Stomach (tissue), 8 donors: ENCODE measurements at regions not wholly inside any gene's neighbourhood (a gene's known extent, or its start where the extent isn't known, plus 50 kb on each side); places are given as distances from the start of the nearest gene placed in this dataset.

Source experiments
- DNase-seq, 2 donors: peaks; one replicate each; pipeline versions ENCODE4 v3.0.0 to v3.0.0-alpha.2; 2013 to 2019
- H3K27ac ChIP-seq, 5 donors: fragments of 200-600 bp in 4 of 5; sonication (generic) in 4 of 5; one replicate each; pipeline ENCODE4 v1.5.1; 2013 to 2019; ENCODE audit warnings: mild to moderate bottlenecking in 1 of 5, moderate library complexity in 1 of 5
- H3K27me3 ChIP-seq, 3 donors: fragments of 200-600 bp; sonication (generic); one replicate each; pipeline ENCODE4 v1.5.1; 2017 to 2019; ENCODE audit warnings: mixed run types in 1 of 3
- H3K36me3 ChIP-seq, 4 donors: fragments of 200-600 bp; sonication (generic); 1 replicate in 3 of 4; 2 replicates in 1 of 4; pipeline ENCODE4 v1.5.1; 2016 to 2019
- H3K4me1 ChIP-seq, 4 donors: fragments of 200-600 bp; sonication (generic); one replicate each; pipeline ENCODE4 v1.5.1; 2016 to 2019
- H3K4me3 ChIP-seq, 4 donors: fragments of 200-600 bp; sonication (generic) in 3 of 4; one replicate each; pipeline ENCODE4 v1.5.1; 2016 to 2019; ENCODE audit warnings: mild to moderate bottlenecking in 1 of 4
- H3K9me3 ChIP-seq, 4 donors: fragments of 200-600 bp; sonication (generic); one replicate each; pipeline ENCODE4 v1.5.1; 2016 to 2019
- CTCF ChIP-seq, 7 experiments: fragments of 450-650 bp in 4 of 7; fragments of 200-600 bp in 3 of 7; sonication (generic) in 3 of 7; IDR thresholded peaks; one replicate each; pipeline ENCODE4 v1.5.1; 2016 to 2019; ENCODE audit warnings: antibody characterized with exemption in 7 of 7, control low read depth in 2 of 7, mild to moderate bottlenecking in 1 of 7
- EP300 ChIP-seq: sonication (generic); formaldehyde crosslinking; IDR thresholded peaks from one replicate; pipeline ENCODE4 v1.6.1; 2017; ENCODE audit warnings: antibody characterized with exemption
- POLR2A ChIP-seq, 4 donors: fragments of 450-650 bp; IDR thresholded peaks; one replicate each; pipeline ENCODE4 v1.6.1; 2016; ENCODE audit warnings: antibody characterized with exemption in 4 of 4, control low read depth in 2 of 4, mild to moderate bottlenecking in 1 of 4, moderate library complexity in 1 of 4
- POLR2AphosphoS5 ChIP-seq, 3 donors: sonication (generic); formaldehyde crosslinking; IDR thresholded peaks; one replicate each; pipeline ENCODE4 v1.6.1; 2016; ENCODE audit warnings: antibody characterized with exemption in 3 of 3
- WGBS, 5 donors: extraction: QIAGEN DNeasy Blood & Tissue Kit in 3 of 5; methylation state at CpG; one replicate each; pipeline versions ENCODE4 v1.1.5 to v1.1.7; 2013 to 2018; 5-methylcytosine and 5-hydroxymethylcytosine counted together
- intact Hi-C: fragments of 100-400 bp; cut with DNase I; formaldehyde crosslinking; loops from one replicate; pipeline ENCODE4 v1.15.1; 2023; ENCODE audit warnings: low total_unique reads
- donor health status: healthy with polysubstance abuse.
- donor health status: Bipolar disorder and iron deficiency.
- donor health status: healthy.

DNA sequence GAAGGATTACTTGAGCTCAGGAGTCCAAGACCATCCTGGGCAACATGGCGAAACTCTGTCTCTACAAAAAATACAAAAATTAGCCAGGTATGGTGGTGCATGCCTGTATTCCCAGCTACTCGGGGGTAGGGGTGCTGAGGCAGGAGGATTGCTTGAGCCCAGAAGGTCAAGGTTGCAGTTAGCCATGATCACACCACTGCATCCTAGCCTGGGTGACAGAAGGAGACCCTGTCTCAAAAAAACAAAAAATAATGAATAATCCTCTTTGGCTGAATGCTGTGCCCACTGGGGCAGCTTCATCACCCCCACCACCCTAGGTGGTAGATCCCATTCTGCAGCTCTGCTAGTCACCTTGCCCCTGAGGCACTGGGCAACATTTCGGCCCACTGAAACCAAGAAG lies 109.4 kb downstream of the ZFP36L2 start:
- Histone ChIP-seq H3K4me1 (peaks cover 0 to 7% (median 0%) of the 10 kb centered on the region in 4 donors), H3K27ac (no peak overlapping the region), H3K27me3 (no peaks in the 10 kb centered on the region), H3K9me3 (peaks cover 0 to 10% (median 8%) of the 10 kb centered on the region in 4 donors), H3K4me3 (no peak overlapping the region), H3K36me3 (no peaks in the 10 kb centered on the region)
- intact Hi-C loops = no loop called here
- no peak for DNase-seq
- 65 to 98% (median 95%) methylated on average over 3 of the region's 3 CpGs for WGBS, 5 donors
- TF ChIP-seq POLR2AphosphoS5 (IDR thresholded peaks at IDR 0.05) (no peak), EP300 (no peak), POLR2A (IDR thresholded peaks at IDR 0.05) (no peak), CTCF (IDR thresholded peaks at IDR 0.05) (no peak)

DNA sequence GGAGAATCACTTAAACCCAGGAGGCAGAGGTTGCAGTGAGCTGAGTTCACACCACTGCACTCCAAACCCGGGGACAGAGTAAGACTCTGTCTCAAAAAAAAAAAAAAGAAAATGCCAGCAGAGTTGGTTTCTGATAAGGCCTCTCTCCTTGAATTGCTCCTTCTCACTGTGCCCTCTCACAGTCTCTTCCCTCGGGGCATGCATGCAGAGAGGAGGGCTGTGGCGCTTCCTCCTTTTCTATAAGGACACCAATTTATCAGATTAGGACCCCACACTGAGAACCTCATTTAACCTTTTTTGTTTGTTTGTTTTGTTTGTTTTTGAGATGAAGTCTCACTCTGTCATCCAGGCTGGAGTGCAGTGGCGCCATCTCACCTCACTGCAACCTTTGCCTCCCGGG lies 110.5 kb downstream of the ZFP36L2 start:
- intact Hi-C loops = no loop called here
- Histone ChIP-seq H3K27me3 (no peaks in the 10 kb centered on the region), H3K36me3 (no peaks in the 10 kb centered on the region), H3K4me1 (peaks cover 0 to 7% (median 0%) of the 10 kb centered on the region in 4 donors), H3K4me3 (no peak overlapping the region), H3K27ac (no peak overlapping the region), H3K9me3 (peaks cover 0 to 10% (median 8%) of the 10 kb centered on the region in 4 donors)
- TF ChIP-seq POLR2A (IDR thresholded peaks at IDR 0.05) (no peak), EP300 (no peak), POLR2AphosphoS5 (IDR thresholded peaks at IDR 0.05) (no peak)
- 72 to 84% (median 75%) methylated on average over 5 of the region's 5 CpGs for WGBS, 5 donors
- no peak for DNase-seq

DNA sequence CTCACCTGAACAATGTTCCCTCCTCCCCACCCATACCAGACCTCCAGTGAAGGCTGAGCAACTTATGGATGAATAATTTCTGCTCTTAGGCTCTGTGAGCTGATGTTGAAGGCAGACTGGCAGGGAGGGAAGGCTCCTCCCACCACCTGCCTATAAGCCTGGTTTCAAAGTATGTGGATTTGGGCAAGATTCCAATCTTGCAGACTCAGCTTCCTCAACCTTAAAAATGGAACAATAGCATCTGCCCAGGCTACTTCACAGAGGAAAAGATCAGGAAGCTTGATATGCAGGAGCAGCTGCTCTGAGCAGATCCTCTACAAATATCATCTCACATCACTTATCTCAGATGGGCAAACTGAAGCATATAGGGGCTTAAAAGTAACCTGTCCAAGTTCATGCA lies 112.2 kb downstream of the ZFP36L2 start:
- intact Hi-C loops = no loop called here
- Histone ChIP-seq H3K9me3 (peaks cover 0 to 5% (median 1%) of the 10 kb centered on the region in 4 donors), H3K27me3 (no peaks in the 10 kb centered on the region), H3K4me3 (no peak overlapping the region), H3K27ac (no peak overlapping the region), H3K4me1 (peaks cover 0 to 24% (median 7%) of the 10 kb centered on the region in 4 donors), H3K36me3 (no peaks in the 10 kb centered on the region)
- DNase-seq = no peak
- no peak for TF ChIP-seq EP300
- TF ChIP-seq CTCF (IDR thresholded peaks at IDR 0.05) = no peak
- TF ChIP-seq POLR2AphosphoS5 (IDR thresholded peaks at IDR 0.05) = no peak
- no peak for TF ChIP-seq POLR2A (IDR thresholded peaks at IDR 0.05)

DNA sequence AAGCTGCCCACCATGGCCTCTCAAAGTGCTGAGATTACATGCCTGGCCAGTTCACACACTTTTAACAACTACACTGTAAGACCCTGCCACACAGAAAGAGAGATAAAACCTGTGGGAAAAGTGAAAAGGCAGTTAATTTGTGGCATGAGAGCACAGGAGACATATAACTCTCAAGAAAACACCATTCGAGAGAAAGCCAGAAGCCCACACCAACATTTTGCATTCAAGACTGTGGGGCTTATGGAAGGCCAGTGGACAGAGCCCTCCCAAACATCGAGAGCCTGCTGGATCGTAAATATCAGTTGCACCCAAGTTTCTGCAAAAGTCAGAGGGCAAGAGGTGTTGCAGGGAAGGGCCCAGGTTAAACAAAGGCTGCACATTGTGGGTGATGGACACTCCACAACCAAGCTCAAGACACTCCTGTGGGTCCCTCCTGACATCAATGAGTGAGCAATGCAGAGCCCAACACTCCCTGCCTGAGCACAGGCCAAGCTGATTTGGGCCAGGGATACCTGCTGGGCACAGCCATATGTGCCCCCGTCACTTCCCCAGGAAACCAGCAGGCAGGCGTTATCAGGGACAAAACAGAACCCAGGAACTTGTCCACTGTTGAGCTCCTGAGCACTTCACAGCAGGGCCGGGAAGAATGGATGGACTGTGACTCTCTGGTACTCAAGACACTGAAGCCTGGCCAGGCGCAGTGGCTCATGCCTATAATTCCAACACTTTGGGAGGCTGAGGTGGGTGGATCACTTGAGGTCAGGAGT lies 114.4 kb downstream of the ZFP36L2 start:
- H3K9me3 ChIP-seq = no peaks in the 10 kb centered on the region
- 86 to 92% (median 90%) methylated on average over 7 of the region's 7 CpGs for WGBS, 5 donors

More for the DNA sequence above, 114.4 kb downstream of the ZFP36L2 start:
- H3K4me1 ChIP-seq = peaks cover 4 to 46% (median 17%) of the 10 kb centered on the region in 4 donors
- intact Hi-C loops = no loop called here
- TF ChIP-seq CTCF (IDR thresholded peaks at IDR 0.05) (no peak), EP300 (no peak), POLR2A (IDR thresholded peaks at IDR 0.05) (no peak), POLR2AphosphoS5 (IDR thresholded peaks at IDR 0.05) (no peak)
- H3K27me3 ChIP-seq = no peaks in the 10 kb centered on the region
- no peak overlapping the region for H3K4me3 ChIP-seq
- no peak overlapping the region for H3K27ac ChIP-seq
- no peak for DNase-seq
- H3K36me3 ChIP-seq = no peaks in the 10 kb centered on the region
